H1 (cell line): ENCODE measurements at regions not wholly inside any gene's neighbourhood (a gene's known extent, or its start where the extent isn't known, plus 50 kb on each side); places are given as distances from the start of the nearest gene placed in this dataset.

Experiments
- CTCF ChIA-PET: fragments of 300-600 bp; sonication (Branson Sonifier 250); formaldehyde crosslinking; loops from one replicate; lab custom pipeline; 2021; ENCODE audit not compliant: partially characterized antibody; lab: Charles Lee
- POLR2A ChIA-PET: fragments of 300-600 bp; sonication (Branson Sonifier 250); formaldehyde crosslinking; loops from one replicate; lab custom pipeline; 2021; ENCODE audit warnings: inconsistent platforms; ENCODE audit not compliant: partially characterized antibody; lab: Charles Lee
- DNase-seq, 2 experiments: peaks; one replicate each; pipeline versions ENCODE4 v3.0.0 to v3.0.0-alpha.2; 2010 to 2022; ENCODE audit warnings: low spot score in 2 of 2, low read depth in 1 of 2, mixed read lengths in 1 of 2
- FAIRE-seq: peaks from 2 replicates; lab custom pipeline; 2011; peaks lifted over from hg19 to GRCh38; lab: Jason Lieb, UNC
- H2AFZ ChIP-seq: 2 replicates; pipeline ENCODE4 v1.8.1; 2012; ENCODE audit warnings: low read length, inconsistent platforms
- H2AK5ac ChIP-seq: 2 replicates; pipeline ENCODE4 v1.6.1; 2013; ENCODE audit warnings: low read depth, low read length
- H2BK120ac ChIP-seq: replicated peaks from 2 replicates; pipeline ENCODE3; 2013; ENCODE audit warnings: low read depth, low read length, inconsistent platforms
- H2BK12ac ChIP-seq: 2 replicates; pipeline ENCODE4 v1.6.1; 2013; ENCODE audit warnings: low read depth, low read length
- H2BK15ac ChIP-seq: 2 replicates; pipeline ENCODE4 v1.6.1; 2013; ENCODE audit warnings: low read length
- H2BK20ac ChIP-seq: 2 replicates; pipeline ENCODE4 v1.6.1; 2013; ENCODE audit warnings: low read length
- H2BK5ac ChIP-seq: 2 replicates; pipeline ENCODE4 v1.6.1; 2013; ENCODE audit warnings: low read depth, low read length
- H3K14ac ChIP-seq: 2 replicates; pipeline ENCODE4 v1.6.1; 2013; ENCODE audit warnings: inconsistent platforms; ENCODE audit not compliant: insufficient read length
- H3K18ac ChIP-seq: 2 replicates; pipeline ENCODE4 v1.6.1; 2013; ENCODE audit warnings: low read length; ENCODE audit errors: extremely low read depth
- H3K23ac ChIP-seq: 2 replicates; pipeline ENCODE4 v1.6.1; 2013; ENCODE audit warnings: inconsistent platforms; ENCODE audit not compliant: insufficient read length
- H3K23me2 ChIP-seq: 2 replicates; pipeline ENCODE4 v1.6.1; 2013; ENCODE audit warnings: low read depth, low read length
- H3K27ac ChIP-seq: 2 replicates; pipeline ENCODE4 v1.6.1; 2011; ENCODE audit warnings: low read depth, low read length, inconsistent platforms
- H3K27me3 ChIP-seq, 4 experiments: replicated peaks in 1 of 4; 1 replicate in 1 of 4; 2 replicates in 3 of 4; pipeline versions ENCODE4 v1.6.1 to v1.8.1; 2011 to 2013; ENCODE audit warnings: low read length in 3 of 4, mild to moderate bottlenecking in 3 of 4, inconsistent platforms in 2 of 4, mixed read lengths in 2 of 4, moderate library complexity in 1 of 4; ENCODE audit not compliant: control insufficient read depth in 3 of 4, insufficient read depth in 3 of 4; ENCODE audit errors: extremely low read depth in 1 of 4
- H3K36me3 ChIP-seq, 4 experiments: 2 replicates each; pipeline versions ENCODE4 v1.6.1 to v1.8.1; 2011 to 2013; ENCODE audit warnings: mild to moderate bottlenecking in 4 of 4, low read length in 3 of 4, moderate library complexity in 2 of 4, control low read depth in 1 of 4, inconsistent platforms in 1 of 4; ENCODE audit not compliant: insufficient read depth in 4 of 4, control insufficient read depth in 2 of 4
- H3K4ac ChIP-seq: replicated peaks from 2 replicates; pipeline ENCODE3; 2013; ENCODE audit warnings: low read length, low read depth, mixed read lengths, inconsistent platforms; ENCODE audit not compliant: insufficient read length
- H3K4me1 ChIP-seq, 4 experiments: replicated peaks in 1 of 4; 1 replicate in 1 of 4; 2 replicates in 3 of 4; pipeline versions ENCODE4 v1.6.1 to v1.8.1; 2011 to 2013; ENCODE audit warnings: low read length in 3 of 4, inconsistent platforms in 2 of 4, mixed read lengths in 1 of 4; ENCODE audit not compliant: insufficient read depth in 4 of 4, control insufficient read depth in 3 of 4
- H3K4me2 ChIP-seq, 2 experiments: 2 replicates each; pipeline versions ENCODE4 v1.6.1 to v1.8.1; 2011 to 2013; ENCODE audit warnings: low read depth in 2 of 2, low read length in 2 of 2, control low read depth in 1 of 2, inconsistent platforms in 1 of 2, mild to moderate bottlenecking in 1 of 2; ENCODE audit not compliant: insufficient read depth in 1 of 2
- H3K4me3 ChIP-seq, 4 experiments: fragments of 200-600, 300-600 bp in 1 of 4; sonication (generic), shearing (Covaris generic), sonication (Bioruptor Twin) in 1 of 4; 2 replicates each; pipeline versions ENCODE4 v1.5.1 to v1.8.1; 2011 to 2016; ENCODE audit warnings: low read length in 4 of 4, low read depth in 3 of 4, control low read depth in 2 of 4, inconsistent platforms in 2 of 4, mild to moderate bottlenecking in 2 of 4, mixed read lengths in 1 of 4, moderate library complexity in 1 of 4; ENCODE audit not compliant: insufficient read depth in 2 of 4; ENCODE audit errors: extremely low read depth in 1 of 4
- H3K56ac ChIP-seq: replicated peaks from 2 replicates; pipeline ENCODE3; 2013; ENCODE audit warnings: low read depth, mild to moderate bottlenecking, mixed read lengths, low read length, inconsistent platforms; ENCODE audit not compliant: insufficient read length
- H3K79me1 ChIP-seq: 2 replicates; pipeline ENCODE4 v1.6.1; 2013; ENCODE audit warnings: low read depth, low read length, control low read depth
- H3K79me2 ChIP-seq, 2 experiments: 2 replicates each; pipeline versions ENCODE4 v1.6.1 to v1.8.1; 2012 to 2013; ENCODE audit warnings: low read length in 2 of 2, mild to moderate bottlenecking in 2 of 2, inconsistent platforms in 1 of 2; ENCODE audit not compliant: insufficient read depth in 2 of 2, control insufficient read depth in 1 of 2
- H3K9ac ChIP-seq, 4 experiments: replicated peaks in 1 of 4; 1 replicate in 1 of 4; 2 replicates in 3 of 4; pipeline versions ENCODE4 v1.6.1 to v1.8.1; 2011 to 2013; ENCODE audit warnings: low read depth in 3 of 4, low read length in 3 of 4, control low read depth in 2 of 4, mild to moderate bottlenecking in 2 of 4, moderate library complexity in 2 of 4, inconsistent platforms in 1 of 4; ENCODE audit errors: extremely low read depth in 1 of 4
- H3K9me3 ChIP-seq, 2 experiments: 2 replicates each; pipeline versions ENCODE4 v1.6.1 to v1.8.1; 2012 to 2013; ENCODE audit warnings: mild to moderate bottlenecking in 2 of 2, moderate library complexity in 2 of 2, control low read depth in 1 of 2, inconsistent platforms in 1 of 2, low read depth in 1 of 2, low read length in 1 of 2, mixed read lengths in 1 of 2; ENCODE audit not compliant: insufficient read depth in 2 of 2
- H4K20me1 ChIP-seq, 2 experiments: replicated peaks in 1 of 2; 2 replicates each; pipeline versions ENCODE3 to v1.8.1; 2011 to 2013; ENCODE audit warnings: inconsistent platforms in 2 of 2, low read length in 2 of 2, mild to moderate bottlenecking in 1 of 2; ENCODE audit not compliant: insufficient read depth in 2 of 2, control insufficient read depth in 1 of 2
- H4K5ac ChIP-seq: 2 replicates; pipeline ENCODE4 v1.6.1; 2013; ENCODE audit warnings: low read length, low read depth, mixed read lengths, inconsistent platforms; ENCODE audit not compliant: insufficient read length
- H4K8ac ChIP-seq: 2 replicates; pipeline ENCODE4 v1.8.0; 2013; ENCODE audit warnings: mild to moderate bottlenecking, moderate library complexity, low read length, inconsistent platforms; ENCODE audit not compliant: insufficient read depth; ENCODE audit errors: extremely low read depth
- H4K91ac ChIP-seq: replicated peaks from 2 replicates; pipeline ENCODE3; 2013; ENCODE audit warnings: low read length, mixed read lengths, inconsistent platforms; ENCODE audit not compliant: insufficient read length
- EGR1 ChIP-seq: IDR thresholded peaks from 2 replicates; pipeline ENCODE4 v1.6.1; 2011; ENCODE audit warnings: low read depth, low read length, borderline replicate concordance
- EZH2 ChIP-seq: fragments of 200-600 bp; sonication (generic); IDR thresholded peaks from 2 replicates; pipeline ENCODE4 v1.7.1; 2012; ENCODE audit warnings: low read depth, mild to moderate bottlenecking, moderate library complexity, low read length, inconsistent platforms; ENCODE audit not compliant: severe bottlenecking
- RAD21 ChIP-seq, 2 experiments: IDR thresholded peaks in 1 of 2; conservative IDR thresholded peaks in 1 of 2; 2 replicates each; pipeline ENCODE4 v1.6.1; 2011; ENCODE audit warnings: low read depth in 2 of 2, low read length in 2 of 2, improper control_type of control experiment in 1 of 2, inconsistent platforms in 1 of 2, mild to moderate bottlenecking in 1 of 2, moderate library complexity in 1 of 2
- SIN3A ChIP-seq, 2 experiments: IDR thresholded peaks in 1 of 2; conservative IDR thresholded peaks in 1 of 2; 2 replicates each; pipeline ENCODE4 v1.6.1; 2011 to 2012; ENCODE audit warnings: low read length in 2 of 2, improper control_type of control experiment in 1 of 2, low read depth in 1 of 2, mild to moderate bottlenecking in 1 of 2
- SIRT6 ChIP-seq: IDR thresholded peaks from one replicate; pipeline ENCODE4 v1.7.1; 2012; ENCODE audit warnings: low read length, inconsistent platforms
- SIX5 ChIP-seq: IDR thresholded peaks from 2 replicates; pipeline ENCODE4 v1.6.1; 2011; ENCODE audit warnings: mild to moderate bottlenecking, low read depth, low read length
- SP1 ChIP-seq: IDR thresholded peaks from 2 replicates; pipeline ENCODE4 v1.6.1; 2011; ENCODE audit warnings: low read depth, low read length
- SP2 ChIP-seq: IDR thresholded peaks from 2 replicates; pipeline ENCODE4 v1.6.1; 2012; ENCODE audit warnings: mild to moderate bottlenecking, low read length, inconsistent platforms
- SP4 ChIP-seq: IDR thresholded peaks from 2 replicates; pipeline ENCODE4 v1.6.1; 2012; ENCODE audit warnings: low read length, inconsistent platforms
- ZNF274 ChIP-seq: IDR thresholded peaks from 2 replicates; pipeline ENCODE4 v1.7.0; 2012; ENCODE audit warnings: low read length, borderline replicate concordance; ENCODE audit errors: extremely low read depth
- WGBS, 2 experiments: shearing (Covaris generic) in 1 of 2; methylation state at CpG; one replicate each; pipeline versions ENCODE4 v1.1.6 to v1.1.7; 2013 to 2015; ENCODE audit warnings: low lambda C conversion rate in 2 of 2, mixed read lengths in 2 of 2, inconsistent platforms in 1 of 2, low coverage in 1 of 2, missing lambda C conversion rate in 1 of 2; ENCODE audit not compliant: insufficient replicate concordance in 2 of 2, insufficient coverage in 1 of 2, insufficient read length in 1 of 2; ENCODE audit errors: extremely low coverage in 1 of 2, missing lambda C conversion rate in 1 of 2; 5-methylcytosine and 5-hydroxymethylcytosine counted together
- TF ChIP-seq, protein P1 (sequence below): IDR thresholded peaks from 2 replicates; pipeline ENCODE4 v1.6.1; 2011; ENCODE audit warnings: low read length, improper control_type of control experiment
- TF ChIP-seq, protein P2 (sequence below), 3 experiments: IDR thresholded peaks; 1 replicate in 2 of 3; 2 replicates in 1 of 3; pipeline versions ENCODE4 v1.5.1 to v1.6.1; 2011; ENCODE audit warnings: low read length in 3 of 3, mild to moderate bottlenecking in 3 of 3, inconsistent platforms in 2 of 3, low read depth in 1 of 3, moderate library complexity in 1 of 3; ENCODE audit not compliant: insufficient read depth in 1 of 3; ENCODE audit errors: control extremely low read depth in 1 of 3

DNA sequence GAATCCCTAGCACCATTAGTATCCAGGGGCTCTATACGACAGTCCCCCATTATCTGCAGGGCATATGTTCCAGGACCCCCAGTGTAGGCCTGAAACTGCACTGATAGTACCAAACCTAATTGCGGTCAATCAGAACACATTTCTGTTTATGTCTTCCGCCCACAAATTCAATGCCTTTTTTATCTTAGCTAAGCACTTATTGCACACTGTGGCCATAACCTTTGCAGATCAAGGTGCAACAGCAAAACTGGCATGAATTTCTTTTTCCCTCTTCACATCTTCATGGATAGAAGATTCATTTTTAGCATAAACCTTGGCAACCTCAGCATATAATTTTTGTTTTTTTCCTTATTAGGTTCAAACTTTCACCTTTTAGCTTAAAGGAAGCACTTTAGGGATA is 361.1 kb downstream of the DEPDC1B start:
- Histone ChIP-seq H2AK5ac (no peak overlapping the region), H2BK12ac (no peak overlapping the region), H3K23ac (no peak overlapping the region), H3K79me2 (no peaks in the 10 kb centered on the region), H3K4me1 (no peaks in the 10 kb centered on the region), H3K23me2 (no peaks in the 10 kb centered on the region), H4K20me1 (no peaks in the 10 kb centered on the region), H3K27ac (no peak overlapping the region), H2BK15ac (no peak overlapping the region), H3K4ac (no peak overlapping the region), H3K79me1 (no peaks in the 10 kb centered on the region), H3K9me3 (no peaks in the 10 kb centered on the region), H4K5ac (no peak overlapping the region), H2BK5ac (no peak overlapping the region), H3K27me3 (no peaks in the 10 kb centered on the region), H3K56ac (no peak overlapping the region), H3K4me2 (no peak overlapping the region), H2BK120ac (no peak overlapping the region), H4K91ac (no peak overlapping the region), H4K8ac (no peak overlapping the region), H3K36me3 (no peaks in the 10 kb centered on the region), H3K18ac (no peak overlapping the region), H2AFZ (no peak overlapping the region), H3K9ac (no peak overlapping the region), H3K14ac (no peak overlapping the region), H2BK20ac (no peak overlapping the region), H3K4me3 (no peak overlapping the region)
- 94% methylated on average over 3 of the region's 3 CpGs; no CpG with 5 or more reads in 1 of the 2 experiments for WGBS, 2 experiments
- POLR2A ChIA-PET, result no interaction called here
- FAIRE-seq (no peak), DNase-seq (no peak)
- CTCF ChIA-PET, result no interaction called here
- TF ChIP-seq SP4 (no peak), SIN3A (conservative IDR thresholded peaks at IDR 0.05 in 1 of 2, IDR thresholded peaks at IDR 0.05 in 1 of 2; ENCODE audit: low read depth in 1 of 2, low read length in 2 of 2) (no peak), ZNF274 (no peak), SP1 (no peak), SIRT6 (no peak), EGR1 (no peak), SIX5 (no peak), SP2 (no peak), RAD21 (IDR thresholded peaks at IDR 0.05 in 1 of 2, conservative IDR thresholded peaks at IDR 0.05 in 1 of 2; ENCODE audit: low read depth in 2 of 2, low read length in 2 of 2) (no peak), EZH2 (no peak)
- TF ChIP-seq, protein P1, sequence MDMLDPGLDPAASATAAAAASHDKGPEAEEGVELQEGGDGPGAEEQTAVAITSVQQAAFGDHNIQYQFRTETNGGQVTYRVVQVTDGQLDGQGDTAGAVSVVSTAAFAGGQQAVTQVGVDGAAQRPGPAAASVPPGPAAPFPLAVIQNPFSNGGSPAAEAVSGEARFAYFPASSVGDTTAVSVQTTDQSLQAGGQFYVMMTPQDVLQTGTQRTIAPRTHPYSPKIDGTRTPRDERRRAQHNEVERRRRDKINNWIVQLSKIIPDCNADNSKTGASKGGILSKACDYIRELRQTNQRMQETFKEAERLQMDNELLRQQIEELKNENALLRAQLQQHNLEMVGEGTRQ, result no peak
- TF ChIP-seq, protein P2, sequence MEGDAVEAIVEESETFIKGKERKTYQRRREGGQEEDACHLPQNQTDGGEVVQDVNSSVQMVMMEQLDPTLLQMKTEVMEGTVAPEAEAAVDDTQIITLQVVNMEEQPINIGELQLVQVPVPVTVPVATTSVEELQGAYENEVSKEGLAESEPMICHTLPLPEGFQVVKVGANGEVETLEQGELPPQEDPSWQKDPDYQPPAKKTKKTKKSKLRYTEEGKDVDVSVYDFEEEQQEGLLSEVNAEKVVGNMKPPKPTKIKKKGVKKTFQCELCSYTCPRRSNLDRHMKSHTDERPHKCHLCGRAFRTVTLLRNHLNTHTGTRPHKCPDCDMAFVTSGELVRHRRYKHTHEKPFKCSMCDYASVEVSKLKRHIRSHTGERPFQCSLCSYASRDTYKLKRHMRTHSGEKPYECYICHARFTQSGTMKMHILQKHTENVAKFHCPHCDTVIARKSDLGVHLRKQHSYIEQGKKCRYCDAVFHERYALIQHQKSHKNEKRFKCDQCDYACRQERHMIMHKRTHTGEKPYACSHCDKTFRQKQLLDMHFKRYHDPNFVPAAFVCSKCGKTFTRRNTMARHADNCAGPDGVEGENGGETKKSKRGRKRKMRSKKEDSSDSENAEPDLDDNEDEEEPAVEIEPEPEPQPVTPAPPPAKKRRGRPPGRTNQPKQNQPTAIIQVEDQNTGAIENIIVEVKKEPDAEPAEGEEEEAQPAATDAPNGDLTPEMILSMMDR (IDR thresholded peaks at IDR 0.05; ENCODE audit: control extremely low read depth in 1 of 3, insufficient read depth in 1 of 3, low read depth in 1 of 3, low read length in 3 of 3), result no peak
